OCI-LY1 (cell line): ENCODE measurements at regions not wholly inside any gene's neighbourhood (a gene's known extent, or its start where the extent isn't known, plus 50 kb on each side); places are given as distances from the start of the nearest gene placed in this dataset.

Source experiments
- H2AFZ ChIP-seq: fragments of 200-600 bp; sonication (generic), shearing (Covaris generic); 2 replicates; pipeline ENCODE4 v1.6.0; 2014; ENCODE audit warnings: antibody characterized with exemption, mild to moderate bottlenecking, low read length
- H3F3A ChIP-seq: fragments of 200-600 bp; sonication (generic), shearing (Covaris generic); 2 replicates; pipeline ENCODE4 v1.6.0; 2014; ENCODE audit warnings: mild to moderate bottlenecking, antibody characterized with exemption, low read length, moderate library complexity; ENCODE audit not compliant: insufficient read depth
- H3K27ac ChIP-seq: fragments of 200-600 bp; sonication (generic); 2 replicates; pipeline ENCODE4 v1.5.1; 2014; ENCODE audit warnings: low read length, mixed run types, mild to moderate bottlenecking, low read depth; ENCODE audit not compliant: poor library complexity, severe bottlenecking
- H3K27me3 ChIP-seq: fragments of 200-600 bp; sonication (generic); 2 replicates; pipeline ENCODE4 v1.6.0; 2014; ENCODE audit warnings: antibody characterized with exemption, mild to moderate bottlenecking, low read length, moderate library complexity; ENCODE audit not compliant: insufficient read depth
- H3K36me3 ChIP-seq: fragments of 200-600 bp; sonication (generic); 2 replicates; pipeline ENCODE4 v1.6.1; 2014; ENCODE audit warnings: mild to moderate bottlenecking, antibody characterized with exemption, low read length, moderate library complexity, mixed read lengths; ENCODE audit not compliant: insufficient read depth
- H3K4me1 ChIP-seq: fragments of 200-600 bp; sonication (generic); 2 replicates; pipeline ENCODE4 v1.5.1; 2014; ENCODE audit warnings: mild to moderate bottlenecking, low read length, moderate library complexity; ENCODE audit not compliant: insufficient read depth, severe bottlenecking
- H3K4me2 ChIP-seq: fragments of 200-600 bp; sonication (generic), shearing (Covaris generic); 2 replicates; pipeline ENCODE4 v1.6.1; 2014; ENCODE audit warnings: low read length
- H3K4me3 ChIP-seq: fragments of 200-600 bp; sonication (generic); 2 replicates; pipeline ENCODE4 v1.5.1; 2014; ENCODE audit warnings: low read length, low read depth, mild to moderate bottlenecking, mixed read lengths; ENCODE audit not compliant: poor library complexity, severe bottlenecking
- H3K79me2 ChIP-seq: fragments of 200-600 bp; shearing (Covaris generic); 2 replicates; pipeline ENCODE4 v1.6.1; 2016; ENCODE audit warnings: mixed run types, low read length, mixed read lengths; ENCODE audit not compliant: insufficient read depth
- H3K9ac ChIP-seq: fragments of 200-600 bp; sonication (generic), shearing (Covaris generic); 2 replicates; pipeline ENCODE4 v1.6.1; 2014; ENCODE audit warnings: mild to moderate bottlenecking, low read length, mixed read lengths
- H3K9me2 ChIP-seq: fragments of 200-600 bp; sonication (generic), shearing (Covaris generic); 2 replicates; pipeline ENCODE4 v1.6.1; 2014; ENCODE audit warnings: low read depth, mild to moderate bottlenecking, low read length, mixed read lengths
- H3K9me3 ChIP-seq: fragments of 200-600 bp; shearing (Covaris generic); 2 replicates; pipeline ENCODE4 v1.6.1; 2014; ENCODE audit warnings: low read length, mixed read lengths
- H4K20me1 ChIP-seq: fragments of 200-600 bp; sonication (generic), shearing (Covaris generic); 2 replicates; pipeline ENCODE4 v1.6.0; 2016; ENCODE audit warnings: mild to moderate bottlenecking, low read length; ENCODE audit not compliant: insufficient read depth
- CTCF ChIP-seq: fragments of 200-600 bp; sonication (generic), shearing (Covaris generic); IDR thresholded peaks from 2 replicates; pipeline ENCODE4 v1.5.1; 2017; ENCODE audit warnings: mild to moderate bottlenecking, antibody characterized with exemption, low read length, moderate library complexity, mixed read lengths
- EZH2 ChIP-seq: fragments of 200-600 bp; sonication (generic), shearing (Covaris generic); IDR thresholded peaks from 2 replicates; pipeline ENCODE4 v1.8.0; 2017; ENCODE audit warnings: borderline replicate concordance, mixed run types, mild to moderate bottlenecking, antibody characterized with exemption, low read length, moderate library complexity, mixed read lengths

- no peak overlapping the region for H2AFZ ChIP-seq
- H3K27ac ChIP-seq: no peak overlapping the region
- no peaks in the 10 kb centered on the region for H3K79me2 ChIP-seq
- TF ChIP-seq CTCF (no peak), EZH2 (no peak)
- no peak overlapping the region for H3K4me2 ChIP-seq
- no peaks in the 10 kb centered on the region for H3K4me1 ChIP-seq
- H3K27me3 ChIP-seq: no peaks in the 10 kb centered on the region; the same call in 1 of the 2 replicates
- no peaks in the 10 kb centered on the region for H3K9me3 ChIP-seq
- H4K20me1 ChIP-seq: no peaks in the 10 kb centered on the region
- no peaks in the 10 kb centered on the region for H3F3A ChIP-seq
- no peak overlapping the region for H3K4me3 ChIP-seq
- H3K9ac ChIP-seq: no peak overlapping the region
- H3K36me3 ChIP-seq: no peaks in the 10 kb centered on the region
- H3K9me2 ChIP-seq: no peaks in the 10 kb centered on the region
Observed at GRCh38 chr12:132411457-132411856, 78.5 kb upstream of the FBRSL1 start.

- Histone ChIP-seq H2AFZ (no peak overlapping the region), H3K79me2 (no peaks in the 10 kb centered on the region), H3K4me2 (no peak overlapping the region), H4K20me1 (no peaks in the 10 kb centered on the region), H3K27me3 (no peaks in the 10 kb centered on the region; the same call in 1 of the 2 replicates), H3K4me3 (no peak overlapping the region), H3K27ac (no peak overlapping the region), H3K9ac (no peak overlapping the region), H3F3A (no peaks in the 10 kb centered on the region), H3K4me1 (no peaks in the 10 kb centered on the region), H3K9me3 (no peaks in the 10 kb centered on the region), H3K9me2 (no peaks in the 10 kb centered on the region), H3K36me3 (no peaks in the 10 kb centered on the region)
- TF ChIP-seq CTCF (no peak), EZH2 (no peak)
Observed at GRCh38 chr12:132410849-132411248, 79.1 kb upstream of the FBRSL1 start.

GRCh38 chr12:132410296-132410625 is 79.7 kb upstream of the FBRSL1 start:
- Histone ChIP-seq H3F3A (no peaks in the 10 kb centered on the region), H2AFZ (no peak overlapping the region), H3K27ac (no peak overlapping the region), H3K9me3 (no peaks in the 10 kb centered on the region), H3K4me3 (no peak overlapping the region), H3K79me2 (no peaks in the 10 kb centered on the region), H4K20me1 (no peaks in the 10 kb centered on the region), H3K9ac (no peak overlapping the region), H3K4me2 (no peak overlapping the region), H3K4me1 (no peaks in the 10 kb centered on the region), H3K36me3 (no peaks in the 10 kb centered on the region), H3K9me2 (no peaks in the 10 kb centered on the region), H3K27me3 (no peaks in the 10 kb centered on the region; the same call in 1 of the 2 replicates)
- TF ChIP-seq EZH2 (no peak), CTCF (no peak)
